ENCODE measurements at regions not wholly inside any gene's neighbourhood (a gene's known extent, or its start where the extent isn't known, plus 50 kb on each side); places are given as distances from the start of the nearest gene placed in this dataset.
"Not testable (repeated sequence)": the region's sequence is repeated elsewhere in the genome, so short reads cannot be mapped to it uniquely, and the experiment has no call there.

GRCh38 chr5:18607570-18607969, 973.3 kb downstream of the TAF11L14 start:
- H2BK120ac ChIP-seq (ENCODE audit: low read depth, low read length, poor library complexity, severe bottlenecking) = no peak overlapping the region
- no peaks in the 10 kb centered on the region for H3K9me3 ChIP-seq (ENCODE audit: control insufficient read depth, low read depth, low read length)
- no peak overlapping the region for H4K8ac ChIP-seq (replicated peaks; ENCODE audit: insufficient read length, low read depth, low read length)
- no peak overlapping the region for H3K4me3 Mint-ChIP-seq
- H3K27me3 Mint-ChIP-seq (ENCODE audit: low read depth) = no peaks in the 10 kb centered on the region
- H3K23me2 ChIP-seq (ENCODE audit: insufficient read length, low read depth, low read length, poor library complexity, severe bottlenecking) = no peaks in the 10 kb centered on the region
- H3K4me1 ChIP-seq (ENCODE audit: insufficient read depth, low read length) = peaks cover 2% of the 10 kb centered on the region; the same call in 1 of the 2 replicates
- H2BK5ac ChIP-seq (ENCODE audit: insufficient read length, low read length) = no peak overlapping the region
- H4K20me1 ChIP-seq (ENCODE audit: control insufficient read depth, insufficient read depth, insufficient read length) = no peaks in the 10 kb centered on the region
- H3K9me3 Mint-ChIP-seq = no peaks in the 10 kb centered on the region; a peak in 1 of 5 replicates
- TF ChIP-seq, protein P1, sequence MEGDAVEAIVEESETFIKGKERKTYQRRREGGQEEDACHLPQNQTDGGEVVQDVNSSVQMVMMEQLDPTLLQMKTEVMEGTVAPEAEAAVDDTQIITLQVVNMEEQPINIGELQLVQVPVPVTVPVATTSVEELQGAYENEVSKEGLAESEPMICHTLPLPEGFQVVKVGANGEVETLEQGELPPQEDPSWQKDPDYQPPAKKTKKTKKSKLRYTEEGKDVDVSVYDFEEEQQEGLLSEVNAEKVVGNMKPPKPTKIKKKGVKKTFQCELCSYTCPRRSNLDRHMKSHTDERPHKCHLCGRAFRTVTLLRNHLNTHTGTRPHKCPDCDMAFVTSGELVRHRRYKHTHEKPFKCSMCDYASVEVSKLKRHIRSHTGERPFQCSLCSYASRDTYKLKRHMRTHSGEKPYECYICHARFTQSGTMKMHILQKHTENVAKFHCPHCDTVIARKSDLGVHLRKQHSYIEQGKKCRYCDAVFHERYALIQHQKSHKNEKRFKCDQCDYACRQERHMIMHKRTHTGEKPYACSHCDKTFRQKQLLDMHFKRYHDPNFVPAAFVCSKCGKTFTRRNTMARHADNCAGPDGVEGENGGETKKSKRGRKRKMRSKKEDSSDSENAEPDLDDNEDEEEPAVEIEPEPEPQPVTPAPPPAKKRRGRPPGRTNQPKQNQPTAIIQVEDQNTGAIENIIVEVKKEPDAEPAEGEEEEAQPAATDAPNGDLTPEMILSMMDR (conservative IDR thresholded peaks at IDR 0.05) = no peak
- no peaks in the 10 kb centered on the region for H3K27me3 ChIP-seq (ENCODE audit: insufficient read depth, low read length)
- H3K18ac ChIP-seq (ENCODE audit: insufficient read length, low read depth, low read length) = no peak overlapping the region
- no peak overlapping the region for H2BK20ac ChIP-seq (ENCODE audit: low read depth, low read length, poor library complexity, severe bottlenecking)
- H2AFZ ChIP-seq (ENCODE audit: low read length) = no peak overlapping the region
- H3K4me1 Mint-ChIP-seq = peaks cover 4 to 16% of the 10 kb centered on the region in 2 experiments; a peak in 3 of 4 replicates
- H3K4me2 ChIP-seq (ENCODE audit: insufficient read depth, insufficient read length, low read length) = no peak overlapping the region
- H3K23ac ChIP-seq (ENCODE audit: insufficient read length, low read depth, low read length) = no peak overlapping the region
- H4K5ac ChIP-seq (ENCODE audit: insufficient read length, low read depth, low read length) = no peak overlapping the region
- no peak overlapping the region for H2BK12ac ChIP-seq (ENCODE audit: insufficient read length, low read depth, low read length)
- peaks cover 0 to 4% (median 0%) of the 10 kb centered on the region in 3 experiments; a peak in 2 of 7 replicates for H3K36me3 Mint-ChIP-seq (ENCODE audit: insufficient read depth in 1 of 3, low read depth in 3 of 3)
- H3K27ac Mint-ChIP-seq = no peak overlapping the region
- no peaks in the 10 kb centered on the region for H3K79me1 ChIP-seq (ENCODE audit: insufficient read depth, low read depth, low read length, poor library complexity, severe bottlenecking)
- no peak overlapping the region for H4K91ac ChIP-seq (ENCODE audit: insufficient read length, low read depth, low read length)
- no CpG with 5 or more reads among the region's 5 CpGs for WGBS (ENCODE audit: extremely low coverage, insufficient read length, low lambda C conversion rate)
- H3K79me2 ChIP-seq (ENCODE audit: insufficient read depth, low read length) = no peaks in the 10 kb centered on the region
- no peak overlapping the region for H2AK5ac ChIP-seq (ENCODE audit: insufficient read length, low read length)
- no peak overlapping the region for H3K14ac ChIP-seq (ENCODE audit: insufficient read depth, low read length)
- no peak overlapping the region for H3K27ac ChIP-seq (ENCODE audit: insufficient read length, low read depth, low read length)
- no peak overlapping the region for H2BK15ac ChIP-seq (ENCODE audit: low read depth, low read length)
- H3K9ac ChIP-seq (ENCODE audit: extremely low read depth, insufficient read length, low read length) = no peak overlapping the region
- H3K56ac ChIP-seq (ENCODE audit: insufficient read length, low read depth, low read length) = no peak overlapping the region
- no peak for DNase-seq
- H3K4ac ChIP-seq (ENCODE audit: low read depth, low read length) = no peak overlapping the region
- no peak overlapping the region for H3T11ph ChIP-seq (ENCODE audit: low read length)

DNA sequence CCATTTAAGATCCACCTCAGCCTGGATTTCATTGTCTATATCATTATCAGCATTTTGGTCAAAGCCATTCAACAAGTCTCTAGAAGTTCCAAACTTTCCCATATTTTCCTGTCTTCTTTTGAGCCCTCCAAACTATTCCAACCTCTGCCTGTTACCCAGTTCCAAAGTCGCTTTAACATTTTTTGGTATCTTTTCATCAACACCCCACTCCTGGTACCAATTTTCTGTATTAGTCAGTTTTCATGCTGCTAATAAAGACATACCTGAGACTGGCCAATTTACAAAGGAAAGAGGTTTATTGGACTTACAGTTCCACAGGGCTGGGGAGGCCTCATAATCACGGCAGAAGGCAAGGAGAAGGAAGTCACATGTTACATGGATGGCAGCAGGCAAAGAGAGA, 982.9 kb downstream of the TAF11L14 start:
- H3K23me2 ChIP-seq (ENCODE audit: insufficient read length, low read depth, low read length, poor library complexity, severe bottlenecking); H2AK5ac ChIP-seq (ENCODE audit: insufficient read length, low read length); H3T11ph ChIP-seq (ENCODE audit: low read length); H2BK15ac ChIP-seq (ENCODE audit: low read depth, low read length); H3K9me3 ChIP-seq (ENCODE audit: control insufficient read depth, low read depth, low read length); H2BK5ac ChIP-seq (ENCODE audit: insufficient read length, low read length); H2BK12ac ChIP-seq (ENCODE audit: insufficient read length, low read depth, low read length); H3K18ac ChIP-seq (ENCODE audit: insufficient read length, low read depth, low read length); DNase-seq; H4K8ac ChIP-seq (replicated peaks; ENCODE audit: insufficient read length, low read depth, low read length); H3K27ac ChIP-seq (ENCODE audit: insufficient read length, low read depth, low read length); H3K79me2 ChIP-seq (ENCODE audit: insufficient read depth, low read length); H4K91ac ChIP-seq (ENCODE audit: insufficient read length, low read depth, low read length); H3K4me2 ChIP-seq (ENCODE audit: insufficient read depth, insufficient read length, low read length); H3K4me1 ChIP-seq (ENCODE audit: insufficient read depth, low read length); H3K79me1 ChIP-seq (ENCODE audit: insufficient read depth, low read depth, low read length, poor library complexity, severe bottlenecking); H3K4me1 Mint-ChIP-seq; H3K4ac ChIP-seq (ENCODE audit: low read depth, low read length); H3K27ac Mint-ChIP-seq; H2BK20ac ChIP-seq (ENCODE audit: low read depth, low read length, poor library complexity, severe bottlenecking); H3K27me3 Mint-ChIP-seq (ENCODE audit: low read depth); H3K4me3 Mint-ChIP-seq; H3K56ac ChIP-seq (ENCODE audit: insufficient read length, low read depth, low read length); H4K20me1 ChIP-seq (ENCODE audit: control insufficient read depth, insufficient read depth, insufficient read length); H3K23ac ChIP-seq (ENCODE audit: insufficient read length, low read depth, low read length); H2AFZ ChIP-seq (ENCODE audit: low read length); H3K9ac ChIP-seq (ENCODE audit: extremely low read depth, insufficient read length, low read length); H4K5ac ChIP-seq (ENCODE audit: insufficient read length, low read depth, low read length); H3K14ac ChIP-seq (ENCODE audit: insufficient read depth, low read length); H3K27me3 ChIP-seq (ENCODE audit: insufficient read depth, low read length); H2BK120ac ChIP-seq (ENCODE audit: low read depth, low read length, poor library complexity, severe bottlenecking): not testable (repeated sequence)
- Mint-ChIP-seq H3K36me3 (ENCODE audit: insufficient read depth in 1 of 3, low read depth in 3 of 3) (peaks cover 11 to 50% (median 13%) of the 10 kb centered on the region in 3 experiments), H3K9me3 (peaks cover 15 to 21% of the 10 kb centered on the region in 2 experiments)
- WGBS (ENCODE audit: extremely low coverage, insufficient read length, low lambda C conversion rate) = no CpG with 5 or more reads among the region's 2 CpGs

All from H9 (cell line).